ENCODE measurements at regions not wholly inside any gene's neighbourhood (a gene's known extent, or its start where the extent isn't known, plus 50 kb on each side); places are given as distances from the start of the nearest gene placed in this dataset.
A peak's percentile ranks its signal among the peaks of the same experiment; 100 is the strongest.

DNA sequence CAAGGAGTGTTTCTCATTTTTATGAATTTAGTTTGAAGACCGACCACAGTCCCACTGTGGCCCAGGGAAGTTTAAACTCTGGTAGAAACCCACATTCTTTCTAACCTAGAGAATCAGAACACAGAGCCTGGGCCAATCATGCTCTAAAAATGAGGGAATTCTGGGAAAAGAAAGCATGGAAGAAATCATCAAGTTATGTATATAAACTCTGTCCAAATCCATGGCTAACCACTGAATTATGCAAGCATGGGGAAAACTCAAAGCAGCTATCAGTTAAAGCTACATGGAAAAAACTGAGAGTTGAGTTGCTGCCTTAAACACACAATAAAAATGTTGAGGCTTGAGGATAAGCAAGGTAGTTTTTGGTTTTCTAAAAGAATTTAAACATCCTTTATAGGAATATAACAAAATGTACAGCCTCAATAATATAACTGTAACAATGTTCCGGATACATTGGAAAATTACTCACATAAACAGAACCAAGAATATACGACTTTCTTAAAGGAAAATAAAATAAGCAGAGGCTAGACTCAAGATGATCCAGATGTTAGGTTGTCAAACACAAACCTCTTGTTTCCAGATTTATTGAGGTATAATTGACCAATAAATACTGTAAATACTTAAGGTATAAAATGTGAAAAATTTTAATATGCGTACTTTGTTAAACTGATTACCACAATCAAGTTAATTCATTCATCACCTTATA is 311.2 kb upstream of the GNAI1 start:
- Histone ChIP-seq H3K14ac (ENCODE audit: low read length) (no peak overlapping the region), H3K36me3 (ENCODE audit: control insufficient read depth in 1 of 2, insufficient read depth in 2 of 2, low read length in 2 of 2) (no peaks in the 10 kb centered on the region), H3K4me3 (ENCODE audit: low read depth, low read length) (no peak overlapping the region), H3K27me3 (ENCODE audit: insufficient read depth, low read length) (no peaks in the 10 kb centered on the region), H4K91ac (ENCODE audit: low read depth, low read length) (no peak overlapping the region), H3K79me2 (ENCODE audit: control insufficient read depth, insufficient read depth, low read length, poor library complexity) (no peaks in the 10 kb centered on the region), H3K18ac (ENCODE audit: low read length) (no peak overlapping the region), H2BK5ac (ENCODE audit: low read depth, low read length, poor library complexity) (no peak overlapping the region), H2BK120ac (ENCODE audit: insufficient read depth, low read length, poor library complexity) (no peak overlapping the region), H3K4me1 (ENCODE audit: control insufficient read depth in 1 of 2, insufficient read depth in 2 of 2, low read length in 2 of 2) (no peaks in the 10 kb centered on the region), H3K27ac (ENCODE audit: low read depth, low read length) (no peak overlapping the region), H4K12ac (ENCODE audit: low read depth, low read length) (no peak overlapping the region), H3K9ac (ENCODE audit: low read length) (no peak overlapping the region), H4K8ac (ENCODE audit: low read depth, low read length) (no peak overlapping the region), H3K4me2 (ENCODE audit: low read length) (no peak overlapping the region), H3K23ac (ENCODE audit: low read length) (no peak overlapping the region), H3K4ac (ENCODE audit: low read depth, low read length) (no peak overlapping the region), H3K79me1 (ENCODE audit: low read length) (no peaks in the 10 kb centered on the region), H2AFZ (ENCODE audit: insufficient read depth, low read length, poor library complexity) (no peak overlapping the region), H3K9me3 (ENCODE audit: insufficient read depth, low read depth, low read length) (no peaks in the 10 kb centered on the region), H2AK5ac (ENCODE audit: low read length) (no peak overlapping the region), H2BK12ac (ENCODE audit: low read length) (no peak overlapping the region)
- no CpG with 5 or more reads among the region's 4 CpGs for WGBS (ENCODE audit: extremely low coverage, insufficient coverage, insufficient read length)
- DNase-seq = no peak

DNA sequence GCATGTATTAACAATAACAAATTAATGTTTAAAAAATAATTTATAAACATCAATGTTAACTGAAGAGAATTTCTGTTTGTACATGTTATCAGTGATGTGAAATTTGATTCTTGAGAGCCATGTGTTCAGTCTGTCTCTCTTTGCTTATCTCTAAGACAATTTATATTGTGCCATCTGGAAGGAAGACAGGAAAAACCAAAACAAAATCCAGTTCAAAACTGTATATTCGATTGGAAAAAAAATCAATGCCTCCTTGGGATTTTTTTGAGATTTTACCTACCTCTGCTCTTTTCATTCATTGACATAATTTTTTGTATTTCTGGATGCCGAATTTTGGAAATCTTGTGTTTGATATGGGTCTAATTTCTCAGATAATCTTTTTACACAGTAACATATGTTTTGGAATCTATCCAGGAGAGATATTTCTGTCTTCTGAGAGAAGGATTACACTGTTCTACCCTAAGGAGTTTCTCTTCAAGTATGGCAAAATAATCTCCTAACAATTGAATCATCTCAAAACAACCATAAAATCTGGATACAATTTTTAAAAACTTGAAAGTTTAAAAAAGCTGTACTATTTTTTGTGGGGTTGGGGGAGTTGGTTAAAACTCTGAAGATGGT is 311.9 kb upstream of the GNAI1 start:
- H4K12ac ChIP-seq (ENCODE audit: low read depth, low read length) = no peak overlapping the region
- no peak overlapping the region for H2BK12ac ChIP-seq (ENCODE audit: low read length)
- no peak for DNase-seq
- no peak overlapping the region for H3K4me3 ChIP-seq (ENCODE audit: low read depth, low read length)
- no peak overlapping the region for H2AK5ac ChIP-seq (ENCODE audit: low read length)
- H3K9me3 ChIP-seq (ENCODE audit: insufficient read depth, low read depth, low read length) = no peaks in the 10 kb centered on the region
- no peak overlapping the region for H4K8ac ChIP-seq (ENCODE audit: low read depth, low read length)
- no peaks in the 10 kb centered on the region for H3K79me1 ChIP-seq (ENCODE audit: low read length)
- H4K91ac ChIP-seq (ENCODE audit: low read depth, low read length) = no peak overlapping the region
- H3K23ac ChIP-seq (ENCODE audit: low read length) = no peak overlapping the region
- H3K27me3 ChIP-seq (ENCODE audit: insufficient read depth, low read length) = no peaks in the 10 kb centered on the region
- WGBS (ENCODE audit: extremely low coverage, insufficient coverage, insufficient read length) = no CpG with 5 or more reads among the region's 2 CpGs
- no peak overlapping the region for H3K27ac ChIP-seq (ENCODE audit: low read depth, low read length)
- H2AFZ ChIP-seq (ENCODE audit: insufficient read depth, low read length, poor library complexity) = no peak overlapping the region
- no peaks in the 10 kb centered on the region for H3K4me1 ChIP-seq (ENCODE audit: control insufficient read depth in 1 of 2, insufficient read depth in 2 of 2, low read length in 2 of 2)
- no peak overlapping the region for H3K14ac ChIP-seq (ENCODE audit: low read length)
- no peak overlapping the region for H3K18ac ChIP-seq (ENCODE audit: low read length)
- no peaks in the 10 kb centered on the region for H3K36me3 ChIP-seq (ENCODE audit: control insufficient read depth in 1 of 2, insufficient read depth in 2 of 2, low read length in 2 of 2)
- H3K79me2 ChIP-seq (ENCODE audit: control insufficient read depth, insufficient read depth, low read length, poor library complexity) = no peaks in the 10 kb centered on the region
- H2BK5ac ChIP-seq (ENCODE audit: low read depth, low read length, poor library complexity) = no peak overlapping the region
- H3K4ac ChIP-seq (ENCODE audit: low read depth, low read length) = no peak overlapping the region
- H3K9ac ChIP-seq (ENCODE audit: low read length) = no peak overlapping the region
- H2BK120ac ChIP-seq (ENCODE audit: insufficient read depth, low read length, poor library complexity) = no peak overlapping the region
- H3K4me2 ChIP-seq (ENCODE audit: low read length) = no peak overlapping the region

DNA sequence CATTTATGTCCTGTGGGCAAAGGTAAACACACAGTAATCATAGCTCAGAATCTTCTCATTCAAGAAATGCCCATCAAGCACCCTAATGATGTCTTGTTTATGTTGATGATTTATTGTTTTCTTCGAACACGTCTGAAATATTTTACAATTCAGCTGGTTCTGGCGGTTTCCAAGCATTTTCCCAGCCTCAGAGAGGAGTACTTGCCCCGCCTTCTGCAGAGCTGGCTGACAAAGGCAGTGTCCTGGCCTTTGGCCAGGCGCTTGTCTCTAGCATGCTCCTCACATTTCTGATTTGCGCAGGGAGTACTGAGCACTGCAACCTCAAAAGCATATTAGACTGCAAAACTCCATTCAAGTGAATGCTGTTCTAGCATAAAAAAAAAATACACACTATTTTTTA is 314.2 kb upstream of the GNAI1 start:
- Histone ChIP-seq H2AFZ (ENCODE audit: insufficient read depth, low read length, poor library complexity) (no peak overlapping the region), H2BK12ac (ENCODE audit: low read length) (no peak overlapping the region), H3K23ac (ENCODE audit: low read length) (no peak overlapping the region), H4K91ac (ENCODE audit: low read depth, low read length) (no peak overlapping the region), H3K18ac (ENCODE audit: low read length) (no peak overlapping the region), H3K79me2 (ENCODE audit: control insufficient read depth, insufficient read depth, low read length, poor library complexity) (no peaks in the 10 kb centered on the region), H2AK5ac (ENCODE audit: low read length) (no peak overlapping the region), H3K4ac (ENCODE audit: low read depth, low read length) (no peak overlapping the region), H3K79me1 (ENCODE audit: low read length) (no peaks in the 10 kb centered on the region), H3K36me3 (ENCODE audit: control insufficient read depth in 1 of 2, insufficient read depth in 2 of 2, low read length in 2 of 2) (no peaks in the 10 kb centered on the region), H4K12ac (ENCODE audit: low read depth, low read length) (no peak overlapping the region), H3K27me3 (ENCODE audit: insufficient read depth, low read length) (no peaks in the 10 kb centered on the region), H3K4me1 (ENCODE audit: control insufficient read depth in 1 of 2, insufficient read depth in 2 of 2, low read length in 2 of 2) (no peaks in the 10 kb centered on the region), H4K8ac (ENCODE audit: low read depth, low read length) (no peak overlapping the region), H3K4me3 (ENCODE audit: low read depth, low read length) (no peak overlapping the region), H3K27ac (ENCODE audit: low read depth, low read length) (no peak overlapping the region), H3K14ac (ENCODE audit: low read length) (no peak overlapping the region), H3K9me3 (ENCODE audit: insufficient read depth, low read depth, low read length) (no peaks in the 10 kb centered on the region), H2BK5ac (ENCODE audit: low read depth, low read length, poor library complexity) (no peak overlapping the region), H3K9ac (ENCODE audit: low read length) (no peak overlapping the region), H3K4me2 (ENCODE audit: low read length) (no peak overlapping the region), H2BK120ac (ENCODE audit: insufficient read depth, low read length, poor library complexity) (no peak overlapping the region)
- WGBS (ENCODE audit: extremely low coverage, insufficient coverage, insufficient read length) = no CpG with 5 or more reads among the region's 6 CpGs
- peak in 1 of 2 donors; percentile 14 for DNase-seq

DNA sequence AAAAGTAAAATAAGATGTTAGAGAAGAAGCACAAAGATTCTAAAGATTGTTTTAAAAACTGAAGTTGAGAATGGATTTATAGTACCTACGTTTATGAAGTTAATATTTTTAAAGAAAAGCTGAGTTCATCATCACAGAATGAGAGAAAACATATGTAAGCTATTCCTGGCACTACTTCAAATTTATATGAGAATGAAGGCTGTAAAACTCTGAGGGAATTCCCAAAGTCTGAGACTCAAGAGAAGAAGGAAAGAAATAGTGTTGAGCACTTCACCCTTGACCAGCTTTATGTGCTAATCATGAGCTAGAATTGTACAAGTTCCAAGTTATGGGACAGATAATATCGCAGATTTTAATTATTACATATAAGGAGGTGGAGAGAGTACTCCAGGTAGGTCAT is 323.7 kb upstream of the GNAI1 start:
- no peak for DNase-seq
- no peak overlapping the region for H3K23ac ChIP-seq (ENCODE audit: low read length)
- no peak overlapping the region for H3K4me2 ChIP-seq (ENCODE audit: low read length)
- no peaks in the 10 kb centered on the region for H3K4me1 ChIP-seq (ENCODE audit: control insufficient read depth in 1 of 2, insufficient read depth in 2 of 2, low read length in 2 of 2)
- no peak overlapping the region for H3K18ac ChIP-seq (ENCODE audit: low read length)
- H3K79me2 ChIP-seq (ENCODE audit: control insufficient read depth, insufficient read depth, low read length, poor library complexity) = no peaks in the 10 kb centered on the region
- no peaks in the 10 kb centered on the region for H3K9me3 ChIP-seq (ENCODE audit: insufficient read depth, low read depth, low read length)
- no CpG with 5 or more reads among the region's 2 CpGs for WGBS (ENCODE audit: extremely low coverage, insufficient coverage, insufficient read length)
- H3K79me1 ChIP-seq (ENCODE audit: low read length) = no peaks in the 10 kb centered on the region
- H2AK5ac ChIP-seq (ENCODE audit: low read length) = no peak overlapping the region
- no peak overlapping the region for H2BK12ac ChIP-seq (ENCODE audit: low read length)
- no peak overlapping the region for H4K91ac ChIP-seq (ENCODE audit: low read depth, low read length)
- H3K4ac ChIP-seq (ENCODE audit: low read depth, low read length) = no peak overlapping the region
- no peak overlapping the region for H2BK120ac ChIP-seq (ENCODE audit: insufficient read depth, low read length, poor library complexity)
- H4K8ac ChIP-seq (ENCODE audit: low read depth, low read length) = no peak overlapping the region
- no peak overlapping the region for H2AFZ ChIP-seq (ENCODE audit: insufficient read depth, low read length, poor library complexity)
- H3K4me3 ChIP-seq (ENCODE audit: low read depth, low read length) = no peak overlapping the region
- no peaks in the 10 kb centered on the region for H3K27me3 ChIP-seq (ENCODE audit: insufficient read depth, low read length)
- no peak overlapping the region for H3K9ac ChIP-seq (ENCODE audit: low read length)
- no peak overlapping the region for H2BK5ac ChIP-seq (ENCODE audit: low read depth, low read length, poor library complexity)
- no peaks in the 10 kb centered on the region for H3K36me3 ChIP-seq (ENCODE audit: control insufficient read depth in 1 of 2, insufficient read depth in 2 of 2, low read length in 2 of 2)
- no peak overlapping the region for H4K12ac ChIP-seq (ENCODE audit: low read depth, low read length)
- H3K14ac ChIP-seq (ENCODE audit: low read length) = no peak overlapping the region
- H3K27ac ChIP-seq (ENCODE audit: low read depth, low read length) = no peak overlapping the region

Data from trophoblast cell (in vitro differentiated cells and primary cell).